GM19025 (cell line): ENCODE measurements at regions not wholly inside any gene's neighbourhood (a gene's known extent, or its start where the extent isn't known, plus 50 kb on each side); places are given as distances from the start of the nearest gene placed in this dataset.

Experiments
- ATAC-seq: cut with Tn5 transposase; IDR thresholded peaks from one replicate; pipeline ENCODE4 v1.9.1; 2021; ENCODE audit warnings: mild to moderate bottlenecking, low read depth, moderate library complexity; ENCODE audit not compliant: unreplicated experiment

DNA sequence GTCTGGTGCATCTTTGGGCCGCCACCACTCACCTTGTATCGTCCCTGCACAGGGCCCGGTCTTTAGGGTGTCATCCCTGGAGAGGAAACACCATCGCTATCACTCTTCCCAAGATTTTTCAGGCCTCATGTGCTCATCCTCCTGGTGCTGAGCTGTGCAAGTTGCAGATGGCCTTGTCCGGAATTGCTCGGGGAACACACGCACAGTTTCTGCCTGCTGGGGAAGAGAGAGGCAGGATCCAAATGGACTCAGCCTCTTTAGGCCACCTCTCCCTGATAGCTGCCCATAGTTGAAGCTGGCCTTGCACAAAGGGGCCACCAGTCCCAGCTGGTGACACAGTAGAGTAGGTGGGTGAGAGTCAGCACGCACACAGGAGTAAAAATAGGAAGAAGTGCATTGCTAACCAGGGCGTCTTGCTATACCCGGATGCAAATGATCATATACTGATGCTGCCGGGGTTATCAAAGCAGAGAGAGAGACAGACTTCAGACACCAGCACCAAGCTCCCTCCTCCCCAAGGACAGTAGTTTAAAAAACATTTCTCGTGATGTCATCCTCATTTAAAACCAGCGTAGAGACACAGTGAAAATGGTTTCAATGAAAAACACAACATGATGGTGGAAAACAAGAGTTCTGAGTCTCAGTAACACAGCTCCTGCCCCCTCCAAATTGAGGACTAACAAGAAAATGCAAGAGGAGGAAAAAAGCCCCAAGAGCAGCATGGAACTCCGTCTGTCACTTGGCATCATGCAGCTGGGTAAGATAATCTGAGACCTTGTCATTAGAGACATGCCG, 147.5 kb upstream of the NCK2 start:
- ATAC-seq = no peak

- no peak for ATAC-seq
These were observed 148.2 kb upstream of the NCK2 start for GRCh38 chr2:105596411-105596921.

GRCh38 chr2:105595536-105595935, 149.2 kb upstream of the NCK2 start:
- no peak for ATAC-seq

- ATAC-seq = no peak
These were observed 151.3 kb upstream of the NCK2 start for GRCh38 chr2:105593221-105593967.

DNA sequence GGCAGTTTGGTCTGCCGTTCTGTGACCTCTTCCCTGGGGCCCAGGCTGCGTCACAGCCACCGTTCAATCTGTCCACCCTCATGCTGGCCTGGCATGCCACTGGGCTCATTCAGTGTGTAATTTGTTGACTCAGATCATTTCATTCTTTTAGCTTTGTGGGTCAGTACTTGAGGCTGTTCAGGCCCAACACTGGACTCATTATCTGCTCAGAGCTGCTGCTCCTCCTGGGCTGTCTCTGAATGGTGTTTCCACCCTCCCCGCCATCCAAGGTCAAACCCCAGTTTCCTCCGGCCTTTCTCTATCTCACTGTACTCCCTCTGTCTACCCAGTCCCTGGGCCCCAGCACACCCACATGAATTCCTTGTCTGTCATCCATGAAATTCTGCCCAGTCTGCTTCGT, 152.4 kb upstream of the NCK2 start:
- no peak for ATAC-seq

DNA sequence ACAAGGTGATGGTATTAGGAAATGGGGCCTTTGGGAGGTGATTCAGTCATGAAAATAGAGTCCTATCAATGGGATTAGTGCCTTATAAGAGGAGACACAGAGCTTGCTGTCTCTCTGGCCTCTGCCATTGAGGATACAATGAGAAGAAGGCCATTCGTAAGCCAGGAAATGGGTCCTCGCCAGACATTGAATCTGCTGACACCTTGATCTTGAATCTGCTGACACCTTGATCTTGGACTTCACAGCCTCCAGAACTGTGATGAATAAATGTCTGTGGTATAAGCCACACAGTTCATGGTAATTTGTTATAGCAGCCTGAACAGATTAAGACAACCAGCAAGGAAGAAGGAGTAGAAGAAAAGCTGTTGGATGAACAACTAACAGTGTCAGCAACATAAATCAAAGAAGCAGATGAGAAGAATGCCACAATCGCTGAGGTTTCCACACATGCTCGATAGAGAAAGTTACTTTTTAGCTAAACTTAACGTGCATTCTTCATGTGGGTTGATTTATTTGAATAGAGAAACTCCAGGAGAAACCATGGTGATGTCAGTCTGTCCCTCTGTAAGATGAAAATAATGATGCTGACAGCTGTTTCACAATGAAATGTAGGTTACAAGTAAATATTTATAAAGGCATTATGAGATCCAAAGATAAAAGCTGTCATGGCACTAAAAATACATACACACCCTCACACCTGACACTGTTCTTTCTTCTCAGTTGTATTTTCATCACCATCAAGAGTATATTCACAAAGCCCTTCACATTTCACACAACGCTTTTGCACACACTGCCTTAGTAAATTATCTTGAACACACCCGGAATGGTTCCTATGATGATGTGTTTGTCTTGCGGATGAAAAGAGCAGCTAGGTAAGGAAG, 153.7 kb upstream of the NCK2 start:
- ATAC-seq = no peak

DNA sequence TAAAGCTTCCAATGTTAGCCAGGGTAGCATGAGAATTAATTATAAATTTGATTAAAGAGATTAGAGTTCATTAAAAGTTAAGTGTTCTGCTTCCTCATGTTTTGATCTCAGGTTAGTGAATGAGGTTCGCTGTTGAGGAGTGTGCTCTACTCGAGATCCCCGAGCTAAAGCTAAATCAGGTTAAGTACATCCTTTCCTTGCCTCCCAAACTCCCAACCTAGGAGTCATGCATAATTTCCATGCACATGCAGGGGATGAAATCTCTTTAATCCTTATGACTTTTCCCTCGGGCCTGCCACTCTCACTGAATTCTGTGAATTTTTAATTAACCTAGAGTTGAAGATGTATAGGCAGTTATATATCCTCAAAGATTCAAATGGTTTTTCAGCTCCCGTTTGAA, 156.1 kb upstream of the NCK2 start:
- no peak for ATAC-seq

DNA sequence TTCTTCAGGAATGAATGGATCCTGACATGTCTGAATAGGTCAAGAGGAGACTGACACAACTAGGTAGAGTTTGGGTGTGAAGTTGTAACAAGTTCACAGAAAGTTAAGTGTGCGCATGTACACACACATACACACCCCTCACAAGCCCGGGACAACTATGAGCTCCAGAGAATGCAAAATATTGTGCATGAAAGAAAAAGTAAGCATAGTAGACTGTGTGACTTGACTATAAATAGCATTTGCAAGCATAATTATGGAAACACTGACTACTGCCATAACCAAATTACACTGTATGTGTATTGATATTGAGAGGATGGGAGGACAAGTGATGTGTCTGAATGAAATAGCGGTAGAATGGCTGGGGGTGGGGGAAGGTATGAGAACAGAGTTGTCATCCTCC, 157.1 kb upstream of the NCK2 start:
- no peak for ATAC-seq

GRCh38 chr2:105584435-105585010, 160.2 kb upstream of the NCK2 start:
- ATAC-seq = no peak

GRCh38 chr2:105582952-105583660, 161.6 kb upstream of the NCK2 start:
- ATAC-seq = no peak

DNA sequence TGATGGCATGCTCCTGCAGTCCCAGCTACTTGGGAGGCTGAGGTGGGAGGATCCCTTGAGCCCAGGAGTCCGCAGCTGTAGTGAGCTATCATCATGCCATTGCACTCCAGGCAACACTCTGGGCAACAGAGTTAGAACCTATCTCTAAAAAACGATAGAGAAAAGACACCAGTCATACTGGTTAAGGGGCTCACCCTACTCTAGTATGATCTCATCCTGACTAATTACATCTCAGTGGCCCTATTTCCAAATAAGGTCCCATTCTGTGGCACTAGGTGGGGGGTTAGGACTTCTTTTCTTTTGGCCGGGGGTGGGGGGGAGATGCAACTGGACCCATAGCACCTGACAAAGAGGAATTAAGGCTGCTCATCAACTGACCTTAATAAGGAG, 163.2 kb upstream of the NCK2 start:
- no peak for ATAC-seq

GRCh38 chr2:105580870-105581554, 163.7 kb upstream of the NCK2 start:
- no peak for ATAC-seq

- ATAC-seq = no peak
These were observed 164.5 kb upstream of the NCK2 start for GRCh38 chr2:105580216-105580615.

DNA sequence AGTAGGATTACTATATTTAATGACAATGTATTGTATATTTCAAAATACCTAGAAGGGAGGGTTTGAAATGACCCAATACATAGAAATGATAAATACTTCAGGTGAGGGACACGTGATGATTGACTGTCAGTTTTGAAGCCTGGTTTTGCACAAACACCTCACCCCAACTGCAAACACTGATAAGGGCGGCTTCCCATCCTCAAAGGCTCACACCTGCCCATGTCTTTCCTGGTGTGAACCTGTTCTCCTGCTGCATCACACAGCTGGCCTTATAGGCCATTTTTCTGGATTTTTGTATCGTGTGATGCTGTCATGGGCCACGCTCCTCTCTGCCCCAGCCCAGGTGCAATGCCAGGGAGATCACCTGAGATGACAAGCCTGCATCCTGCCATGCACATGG, 166.5 kb upstream of the NCK2 start:
- no peak for ATAC-seq

GRCh38 chr2:105577762-105578161, 166.9 kb upstream of the NCK2 start:
- no peak for ATAC-seq

GRCh38 chr2:105576440-105577241, 168.1 kb upstream of the NCK2 start:
- no peak for ATAC-seq

DNA sequence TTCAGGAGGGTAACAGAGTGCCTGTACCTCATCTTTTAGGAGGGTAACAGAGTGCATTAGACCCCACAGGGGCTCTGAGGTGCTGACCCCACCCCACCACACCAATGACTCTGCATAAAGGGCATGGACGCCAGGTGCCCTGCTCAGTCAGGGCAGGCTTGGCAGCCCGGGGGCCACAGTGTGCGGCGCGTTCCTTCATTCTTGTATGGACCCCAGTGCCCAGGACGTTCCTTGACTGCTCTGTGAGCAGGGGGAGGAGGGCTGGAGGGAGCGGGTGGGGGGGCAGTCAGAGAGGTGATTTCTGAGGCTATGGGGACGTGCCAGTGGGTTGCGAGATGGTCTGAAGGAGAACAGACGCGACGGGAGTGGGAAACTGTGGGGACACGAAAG, 168.7 kb upstream of the NCK2 start:
- no peak for ATAC-seq

DNA sequence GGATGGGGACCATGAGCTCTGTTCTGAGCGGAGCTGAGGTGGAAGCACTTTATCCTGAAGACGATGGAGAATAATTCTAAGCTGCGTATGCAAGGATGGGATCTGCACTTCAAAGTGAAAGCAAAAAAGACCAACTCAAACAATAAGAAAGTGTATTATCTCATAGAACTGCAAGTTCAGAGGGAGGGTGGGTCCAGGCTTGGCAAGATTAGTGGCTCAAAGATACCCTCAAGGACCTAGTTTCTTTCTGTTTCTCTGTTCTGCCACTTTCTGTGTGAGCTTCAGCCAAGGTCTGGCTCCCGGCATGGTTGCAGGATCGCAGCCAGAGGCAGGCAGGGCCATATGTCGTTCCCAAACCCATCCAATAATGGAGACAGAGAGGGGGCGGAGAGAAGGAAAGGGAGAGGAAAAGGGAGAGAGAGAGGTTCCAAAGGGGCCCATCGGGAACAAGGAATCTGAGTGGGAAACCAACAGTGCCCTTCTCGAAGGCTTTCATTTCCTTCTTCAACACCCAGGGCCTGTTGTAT, 169.2 kb upstream of the NCK2 start:
- no peak for ATAC-seq
